ENCODE measurements at regions not wholly inside any gene's neighbourhood (a gene's known extent, or its start where the extent isn't known, plus 50 kb on each side); places are given as distances from the start of the nearest gene placed in this dataset.

- Mint-ChIP-seq H3K27ac (no peak overlapping the region), H3K4me1 (peaks cover 14% of the 10 kb centered on the region), H3K4me3 (no peak overlapping the region), H3K36me3 (no peaks in the 10 kb centered on the region), H3K9me3 (ENCODE audit: low read depth) (no peaks in the 10 kb centered on the region), H3K27me3 (no peaks in the 10 kb centered on the region)
- DNase-seq: no peak
- ATAC-seq: no peak
- CTCF ChIA-PET: no interaction called here
Measured at GRCh38 chr6:121647905-121648304, 212.5 kb downstream of the GJA1 start.

GRCh38 chr6:121649951-121650350 is 214.5 kb downstream of the GJA1 start:
- H3K4me1 Mint-ChIP-seq: peaks cover 14% of the 10 kb centered on the region
- no peak for DNase-seq
- no peaks in the 10 kb centered on the region for H3K36me3 Mint-ChIP-seq
- ATAC-seq: no peak
- no peak overlapping the region for H3K4me3 Mint-ChIP-seq
- no peaks in the 10 kb centered on the region for H3K27me3 Mint-ChIP-seq
- no peaks in the 10 kb centered on the region for H3K9me3 Mint-ChIP-seq (ENCODE audit: low read depth)
- no peak overlapping the region for H3K27ac Mint-ChIP-seq
- CTCF ChIA-PET: no interaction called here

- CTCF ChIA-PET: no interaction called here
- ATAC-seq (no peak), DNase-seq (no peak)
- H3K4me1 Mint-ChIP-seq: peaks cover 6% of the 10 kb centered on the region
- no peak overlapping the region for H3K4me3 Mint-ChIP-seq
- H3K27me3 Mint-ChIP-seq: no peaks in the 10 kb centered on the region
- H3K27ac Mint-ChIP-seq: no peak overlapping the region
- no peaks in the 10 kb centered on the region for H3K9me3 Mint-ChIP-seq (ENCODE audit: low read depth)
- H3K36me3 Mint-ChIP-seq: no peaks in the 10 kb centered on the region
Measured at GRCh38 chr6:121651420-121651819, 216.0 kb downstream of the GJA1 start.

- DNase-seq (no peak), ATAC-seq (no peak)
- CTCF ChIA-PET: no interaction called here
- Mint-ChIP-seq H3K36me3 (no peaks in the 10 kb centered on the region), H3K27me3 (no peaks in the 10 kb centered on the region), H3K27ac (no peak overlapping the region), H3K9me3 (ENCODE audit: low read depth) (no peaks in the 10 kb centered on the region), H3K4me1 (peaks cover 6% of the 10 kb centered on the region), H3K4me3 (no peak overlapping the region)
Measured at GRCh38 chr6:121652223-121652622, 216.8 kb downstream of the GJA1 start.

GRCh38 chr6:121652726-121653623 is 217.5 kb downstream of the GJA1 start:
- no peak for ATAC-seq
- no peak overlapping the region for H3K27ac Mint-ChIP-seq
- no peaks in the 10 kb centered on the region for H3K9me3 Mint-ChIP-seq (ENCODE audit: low read depth)
- peaks cover 6% of the 10 kb centered on the region for H3K4me1 Mint-ChIP-seq
- no peaks in the 10 kb centered on the region for H3K36me3 Mint-ChIP-seq
- no peaks in the 10 kb centered on the region for H3K27me3 Mint-ChIP-seq
- DNase-seq: no peak
- H3K4me3 Mint-ChIP-seq: no peak overlapping the region
- CTCF ChIA-PET: no interaction called here

GRCh38 chr6:121653624-121654008 is 218.2 kb downstream of the GJA1 start:
- CTCF ChIA-PET: no interaction called here
- DNase-seq (no peak), ATAC-seq (no peak)
- H3K4me3 Mint-ChIP-seq: no peak overlapping the region
- H3K36me3 Mint-ChIP-seq: no peaks in the 10 kb centered on the region
- H3K27ac Mint-ChIP-seq: no peak overlapping the region
- H3K9me3 Mint-ChIP-seq (ENCODE audit: low read depth): no peaks in the 10 kb centered on the region
- H3K27me3 Mint-ChIP-seq: no peaks in the 10 kb centered on the region
- peaks cover 6% of the 10 kb centered on the region for H3K4me1 Mint-ChIP-seq

GRCh38 chr6:121657972-121658371 is 222.5 kb downstream of the GJA1 start:
- CTCF ChIA-PET: no interaction called here
- no peaks in the 10 kb centered on the region for H3K9me3 Mint-ChIP-seq (ENCODE audit: low read depth)
- H3K4me3 Mint-ChIP-seq: no peak overlapping the region
- no peak for ATAC-seq
- H3K36me3 Mint-ChIP-seq: no peaks in the 10 kb centered on the region
- H3K4me1 Mint-ChIP-seq: no peaks in the 10 kb centered on the region
- no peaks in the 10 kb centered on the region for H3K27me3 Mint-ChIP-seq
- H3K27ac Mint-ChIP-seq: no peak overlapping the region
- DNase-seq: no peak

- DNase-seq: no peak
- Mint-ChIP-seq H3K4me3 (no peak overlapping the region), H3K36me3 (no peaks in the 10 kb centered on the region), H3K4me1 (no peaks in the 10 kb centered on the region), H3K27ac (no peak overlapping the region), H3K27me3 (no peaks in the 10 kb centered on the region), H3K9me3 (ENCODE audit: low read depth) (no peaks in the 10 kb centered on the region)
- CTCF ChIA-PET: no interaction called here
- ATAC-seq: no peak
Measured at GRCh38 chr6:121660277-121660676, 224.8 kb downstream of the GJA1 start.

GRCh38 chr6:121663292-121663810 is 227.9 kb downstream of the GJA1 start:
- CTCF ChIA-PET: no interaction called here
- no peak overlapping the region for H3K4me3 Mint-ChIP-seq
- no peaks in the 10 kb centered on the region for H3K4me1 Mint-ChIP-seq
- no peak for ATAC-seq
- H3K9me3 Mint-ChIP-seq (ENCODE audit: low read depth): no peaks in the 10 kb centered on the region
- H3K27ac Mint-ChIP-seq: no peak overlapping the region
- no peak for DNase-seq
- no peaks in the 10 kb centered on the region for H3K27me3 Mint-ChIP-seq
- no peaks in the 10 kb centered on the region for H3K36me3 Mint-ChIP-seq

- H3K36me3 Mint-ChIP-seq: no peaks in the 10 kb centered on the region
- no peaks in the 10 kb centered on the region for H3K27me3 Mint-ChIP-seq
- no peaks in the 10 kb centered on the region for H3K4me1 Mint-ChIP-seq
- ATAC-seq: no peak
- no peak overlapping the region for H3K4me3 Mint-ChIP-seq
- no peaks in the 10 kb centered on the region for H3K9me3 Mint-ChIP-seq (ENCODE audit: low read depth)
- H3K27ac Mint-ChIP-seq: no peak overlapping the region
- CTCF ChIA-PET: no interaction called here
- no peak for DNase-seq
Measured at GRCh38 chr6:121664158-121664557, 228.7 kb downstream of the GJA1 start.

- ATAC-seq (no peak), DNase-seq (no peak)
- Mint-ChIP-seq H3K27me3 (no peaks in the 10 kb centered on the region), H3K4me3 (no peak overlapping the region), H3K4me1 (no peaks in the 10 kb centered on the region), H3K9me3 (ENCODE audit: low read depth) (no peaks in the 10 kb centered on the region), H3K36me3 (no peaks in the 10 kb centered on the region), H3K27ac (no peak overlapping the region)
- CTCF ChIA-PET: no interaction called here
Measured at GRCh38 chr6:121666814-121667213, 231.4 kb downstream of the GJA1 start.

GRCh38 chr6:121668259-121668658 is 232.8 kb downstream of the GJA1 start:
- no peak for ATAC-seq
- H3K4me3 Mint-ChIP-seq: no peak overlapping the region
- H3K36me3 Mint-ChIP-seq: no peaks in the 10 kb centered on the region
- H3K27ac Mint-ChIP-seq: no peak overlapping the region
- DNase-seq: no peak
- H3K4me1 Mint-ChIP-seq: no peaks in the 10 kb centered on the region
- CTCF ChIA-PET: no interaction called here
- no peaks in the 10 kb centered on the region for H3K27me3 Mint-ChIP-seq
- H3K9me3 Mint-ChIP-seq (ENCODE audit: low read depth): no peaks in the 10 kb centered on the region

GRCh38 chr6:121670511-121670910 is 235.1 kb downstream of the GJA1 start:
- no peaks in the 10 kb centered on the region for H3K9me3 Mint-ChIP-seq (ENCODE audit: low read depth)
- CTCF ChIA-PET: no interaction called here
- no peaks in the 10 kb centered on the region for H3K36me3 Mint-ChIP-seq
- H3K4me3 Mint-ChIP-seq: no peak overlapping the region
- DNase-seq (no peak), ATAC-seq (no peak)
- H3K27me3 Mint-ChIP-seq: no peaks in the 10 kb centered on the region
- H3K27ac Mint-ChIP-seq: no peak overlapping the region
- no peaks in the 10 kb centered on the region for H3K4me1 Mint-ChIP-seq

GRCh38 chr6:121677571-121677970 is 242.1 kb downstream of the GJA1 start:
- H3K9me3 Mint-ChIP-seq (ENCODE audit: low read depth): no peaks in the 10 kb centered on the region
- H3K4me1 Mint-ChIP-seq: no peaks in the 10 kb centered on the region
- no peaks in the 10 kb centered on the region for H3K27me3 Mint-ChIP-seq
- DNase-seq (no peak), ATAC-seq (no peak)
- no peak overlapping the region for H3K27ac Mint-ChIP-seq
- H3K36me3 Mint-ChIP-seq: no peaks in the 10 kb centered on the region
- no peak overlapping the region for H3K4me3 Mint-ChIP-seq
- CTCF ChIA-PET: no interaction called here

Measured in activated CD8-positive, alpha-beta memory T cell treated with anti-CD3 and anti-CD28 coated beads, Interleukin-2, amount 10 ng/mL, durations not matched to agents 7 days and 5 days (primary cell).